HG03097 (cell line): ENCODE measurements at regions not wholly inside any gene's neighbourhood (a gene's known extent, or its start where the extent isn't known, plus 50 kb on each side); places are given as distances from the start of the nearest gene placed in this dataset.

Experiments used
- ATAC-seq: cut with Tn5 transposase; IDR thresholded peaks from one replicate; pipeline ENCODE4 v1.9.1; 2021; ENCODE audit not compliant: unreplicated experiment, low FRiP score

GRCh38 chr2:144858211-144858610 is 338.3 kb upstream of the ZEB2 start:
- no peak for ATAC-seq

- ATAC-seq: no peak
Observed at GRCh38 chr2:144854596-144854995, 334.7 kb upstream of the ZEB2 start.

DNA sequence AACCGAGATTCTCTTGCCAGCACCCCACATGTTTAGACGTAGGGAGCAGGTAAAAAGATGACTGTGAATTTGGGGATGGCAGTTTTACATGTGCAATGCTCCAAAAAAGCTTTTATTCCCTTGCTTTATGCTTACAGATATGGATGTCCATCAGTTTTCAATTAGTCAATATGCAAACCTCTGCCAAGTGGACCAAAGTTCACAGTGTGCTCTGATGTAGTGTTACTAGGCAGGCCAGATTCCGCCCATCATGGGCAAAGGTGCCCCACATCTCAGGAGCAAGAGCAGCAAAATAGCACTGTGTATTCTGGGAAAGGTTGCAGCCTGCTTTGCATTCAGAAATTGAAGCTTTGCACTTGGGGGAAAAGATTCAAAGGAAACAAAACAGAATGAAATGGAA is 329.7 kb upstream of the ZEB2 start:
- ATAC-seq: no peak

- ATAC-seq: no peak
Observed at GRCh38 chr2:144848423-144848822, 328.5 kb upstream of the ZEB2 start.

DNA sequence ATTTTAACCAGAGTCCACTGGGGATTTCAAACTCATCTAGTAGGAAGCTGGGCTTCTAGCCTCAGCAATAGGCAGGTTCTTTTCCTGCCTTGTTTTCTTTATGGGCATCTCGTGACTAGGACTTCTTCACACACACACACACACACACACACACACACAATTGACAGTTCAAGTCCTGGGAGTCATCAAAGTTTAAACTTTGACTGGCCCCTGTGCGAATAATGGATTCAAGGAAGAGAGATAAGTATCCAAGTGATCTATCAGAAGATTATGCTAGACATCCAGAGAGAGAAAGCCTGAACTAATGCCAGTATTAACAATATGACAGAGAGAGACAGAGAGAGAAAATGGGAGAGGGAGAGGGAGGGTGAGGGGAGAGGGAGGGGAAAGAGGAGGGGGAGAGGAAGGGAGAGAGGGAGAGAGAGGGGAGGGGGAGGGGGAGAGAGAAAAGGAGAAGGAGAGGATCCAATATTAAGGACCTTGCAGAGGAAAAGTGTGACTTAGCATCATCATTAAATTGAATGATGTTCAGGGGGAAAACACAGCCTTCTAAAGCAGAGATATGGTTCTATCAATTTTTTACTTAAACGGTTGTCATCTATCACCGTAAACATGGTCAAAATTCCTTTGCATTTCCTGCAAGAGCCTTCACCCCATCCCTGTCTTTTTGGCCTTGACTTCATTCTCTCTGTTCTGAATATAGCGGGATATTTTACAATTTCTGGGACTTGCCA is 327.6 kb upstream of the ZEB2 start:
- ATAC-seq: no peak

DNA sequence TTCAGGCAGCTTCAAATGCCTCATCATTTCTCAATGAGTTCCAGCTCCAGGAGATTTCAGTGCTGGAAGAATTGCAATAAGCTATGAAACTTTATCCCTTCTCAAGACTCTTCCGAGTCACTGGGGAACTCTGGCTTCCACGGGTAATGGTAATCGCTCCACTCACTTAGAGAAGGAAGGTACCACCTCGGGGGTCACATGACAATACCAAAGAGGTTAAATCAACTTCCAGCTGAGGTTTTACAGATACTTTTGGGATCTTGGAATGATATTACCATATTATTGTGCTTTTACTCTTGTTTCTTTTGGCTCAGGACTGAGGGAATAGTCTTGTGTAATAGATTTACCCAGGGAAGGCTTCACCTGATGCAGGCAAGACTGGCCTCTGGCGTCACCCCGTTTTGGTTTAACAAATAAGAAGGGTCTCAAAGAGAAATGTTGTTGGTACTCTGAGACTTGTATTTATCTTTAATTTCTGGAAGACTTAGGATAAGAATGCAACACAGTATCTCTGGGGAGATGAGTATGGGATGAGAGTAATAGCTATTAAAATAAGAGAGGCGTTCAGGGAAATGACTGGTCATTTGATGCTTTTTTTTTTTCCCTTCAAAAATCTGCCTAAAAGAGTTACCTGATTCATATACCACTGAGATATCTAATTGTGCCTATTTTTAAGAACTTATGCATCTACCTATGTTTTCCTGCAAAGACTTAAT is 316.9 kb upstream of the ZEB2 start:
- ATAC-seq: no peak

- ATAC-seq: no peak
Observed at GRCh38 chr2:144835634-144836350, 315.9 kb upstream of the ZEB2 start.

DNA sequence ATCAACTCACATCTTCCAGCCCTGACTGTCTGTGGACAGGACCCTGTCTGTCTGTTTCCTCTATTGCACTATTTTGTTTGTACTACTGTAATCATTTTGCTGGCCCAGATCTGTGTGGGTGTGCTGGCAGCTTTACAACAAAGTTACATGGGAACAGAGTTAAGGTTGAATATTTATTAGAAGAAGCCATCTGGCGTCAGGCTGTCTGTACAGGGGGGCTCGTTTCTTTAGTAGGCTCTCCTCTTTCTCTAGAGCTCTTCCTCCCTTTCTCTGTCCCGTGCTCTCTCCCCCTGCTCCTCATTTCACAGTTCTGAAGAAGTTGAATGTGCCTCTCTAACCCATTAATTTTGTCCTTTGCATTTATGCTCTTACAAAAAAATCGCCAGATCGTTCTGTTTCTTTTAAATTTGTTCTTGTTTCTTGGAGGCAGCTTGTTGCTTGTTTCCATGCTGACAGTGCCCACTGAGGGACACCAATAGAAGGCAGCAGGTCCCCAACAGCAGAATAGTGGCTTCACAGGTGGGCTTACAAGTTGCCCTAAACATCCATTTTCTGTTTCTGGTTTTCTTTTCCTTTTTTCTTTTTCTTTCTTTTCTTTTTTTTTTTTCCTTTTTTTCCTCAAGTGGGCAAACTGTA is 315.2 kb upstream of the ZEB2 start:
- ATAC-seq: no peak

GRCh38 chr2:144834363-144834762 is 314.4 kb upstream of the ZEB2 start:
- ATAC-seq: no peak

GRCh38 chr2:144833075-144833637 is 313.2 kb upstream of the ZEB2 start:
- no peak for ATAC-seq

- ATAC-seq: no peak
Observed at GRCh38 chr2:144832048-144832447, 312.1 kb upstream of the ZEB2 start.

- no peak for ATAC-seq
Observed at GRCh38 chr2:144830543-144830942, 310.6 kb upstream of the ZEB2 start.

DNA sequence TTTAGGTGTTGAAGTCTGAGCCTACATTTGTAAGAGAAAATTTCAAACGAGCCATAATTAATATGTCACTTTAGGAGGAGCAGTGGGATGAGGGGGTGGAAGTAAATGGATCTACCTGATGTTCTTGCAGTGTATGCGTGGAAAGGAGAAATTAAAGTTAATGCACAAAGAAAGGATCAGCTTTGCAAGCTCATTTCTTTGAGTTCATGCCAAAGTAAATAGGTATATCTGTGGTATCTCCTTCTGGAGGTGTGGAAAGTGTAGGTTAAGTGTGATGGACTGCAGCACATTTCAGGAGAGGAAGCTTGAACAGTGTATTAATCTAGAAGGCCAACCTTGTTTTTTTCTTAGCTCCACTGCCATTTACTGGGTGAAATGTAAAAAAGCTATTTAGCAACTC is 307.5 kb upstream of the ZEB2 start:
- ATAC-seq: no peak

DNA sequence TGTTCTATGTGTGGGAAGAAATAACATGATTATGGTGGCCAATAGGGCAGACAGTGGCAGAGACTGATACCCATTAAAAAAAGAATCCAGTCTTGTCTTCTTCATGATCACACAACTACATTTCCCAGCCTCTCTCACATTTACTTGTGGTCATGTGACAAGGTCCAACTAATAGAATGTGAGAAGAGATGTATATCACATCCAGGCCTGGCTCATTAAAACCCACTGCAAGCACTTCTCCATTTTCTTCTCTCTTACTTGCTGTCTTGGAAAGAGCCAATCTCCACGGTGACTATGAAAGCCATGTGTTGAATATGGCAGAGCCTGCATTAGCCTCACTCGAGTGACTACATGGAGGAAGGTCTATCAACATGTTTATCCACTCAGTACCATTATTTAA is 306.2 kb upstream of the ZEB2 start:
- ATAC-seq: no peak

GRCh38 chr2:144825331-144826020 is 305.6 kb upstream of the ZEB2 start:
- ATAC-seq: no peak

GRCh38 chr2:144824306-144825080 is 304.6 kb upstream of the ZEB2 start:
- ATAC-seq: no peak

- ATAC-seq: no peak
Observed at GRCh38 chr2:144822966-144823365, 303.0 kb upstream of the ZEB2 start.

- no peak for ATAC-seq
Observed at GRCh38 chr2:144812288-144812687, 292.4 kb upstream of the ZEB2 start.

GRCh38 chr2:144801766-144802165 is 281.8 kb upstream of the ZEB2 start:
- no peak for ATAC-seq

- ATAC-seq: no peak
Observed at GRCh38 chr2:144801325-144801724, 281.4 kb upstream of the ZEB2 start.
